Suprapubic skin (tissue), 4 donors: ENCODE measurements at regions not wholly inside any gene's neighbourhood (a gene's known extent, or its start where the extent isn't known, plus 50 kb on each side); places are given as distances from the start of the nearest gene placed in this dataset.

Experiments used
- DNase-seq, 2 donors: peaks; one replicate each; pipeline ENCODE4 v3.0.0-alpha.2; 2019; ENCODE audit warnings: low spot score in 2 of 2
- H3K27ac ChIP-seq: fragments of 200-600 bp; sonication (generic); one replicate; pipeline ENCODE4 v1.5.1; 2019
- H3K27me3 ChIP-seq: fragments of 200-600 bp; sonication (generic); one replicate; pipeline ENCODE4 v1.5.1; 2019
- H3K36me3 ChIP-seq: fragments of 200-600 bp; sonication (generic); one replicate; pipeline ENCODE4 v1.5.1; 2019
- H3K4me1 ChIP-seq: fragments of 200-600 bp; sonication (generic); one replicate; pipeline ENCODE4 v1.5.1; 2019
- H3K4me3 ChIP-seq: fragments of 200-600 bp; sonication (generic); one replicate; pipeline ENCODE4 v1.5.1; 2019; ENCODE audit warnings: mild to moderate bottlenecking
- H3K9me3 ChIP-seq: fragments of 200-600 bp; sonication (generic); one replicate; pipeline ENCODE4 v1.5.1; 2019
- EP300 ChIP-seq: sonication (generic); formaldehyde crosslinking; IDR thresholded peaks from one replicate; pipeline ENCODE4 v1.6.1; 2017; ENCODE audit warnings: antibody characterized with exemption
- POLR2A ChIP-seq, 2 donors: fragments of 450-650 bp; IDR thresholded peaks; one replicate each; pipeline ENCODE4 v1.6.1; 2017; ENCODE audit warnings: antibody characterized with exemption in 2 of 2, mild to moderate bottlenecking in 2 of 2, moderate library complexity in 2 of 2
- POLR2AphosphoS5 ChIP-seq, 3 donors: sonication (generic); formaldehyde crosslinking; IDR thresholded peaks; one replicate each; pipeline ENCODE4 v1.6.1; 2017; ENCODE audit warnings: antibody characterized with exemption in 3 of 3
- WGBS: methylation state at CpG from one replicate; pipeline ENCODE4 v1.1.5; 2018; 5-methylcytosine and 5-hydroxymethylcytosine counted together
- TF ChIP-seq, protein P1 (sequence below), 2 donors: fragments of 200-600 bp in 1 of 2; fragments of 450-650 bp in 1 of 2; sonication (generic) in 1 of 2; IDR thresholded peaks; one replicate each; pipeline ENCODE4 v1.5.1; 2016 to 2019; ENCODE audit warnings: antibody characterized with exemption in 2 of 2, mild to moderate bottlenecking in 1 of 2, moderate library complexity in 1 of 2

DNA sequence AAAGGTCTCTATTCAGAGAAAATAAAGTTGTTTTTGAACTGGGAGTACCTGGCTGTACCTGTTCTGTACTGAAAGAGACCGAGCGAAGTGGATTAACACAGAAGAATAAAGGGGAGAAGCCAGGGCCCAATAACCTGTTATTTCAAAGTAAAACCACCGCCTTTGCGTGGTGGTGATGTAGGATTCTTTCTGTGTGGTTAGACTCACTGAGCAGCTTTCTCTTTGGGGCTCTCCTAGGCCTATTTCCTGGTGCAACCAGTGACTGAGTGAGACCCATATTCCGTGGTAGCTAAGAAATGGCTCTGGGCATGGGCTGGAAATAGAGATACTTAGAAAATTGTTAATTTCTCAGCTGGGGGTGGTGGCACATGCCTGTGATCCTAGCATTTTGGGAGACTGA, 99.9 kb downstream of the XCL2 start:
- DNase-seq: no peak
- no peak overlapping the region for H3K27ac ChIP-seq
- 67% methylated on average over 5 of the region's 5 CpGs for WGBS

DNA sequence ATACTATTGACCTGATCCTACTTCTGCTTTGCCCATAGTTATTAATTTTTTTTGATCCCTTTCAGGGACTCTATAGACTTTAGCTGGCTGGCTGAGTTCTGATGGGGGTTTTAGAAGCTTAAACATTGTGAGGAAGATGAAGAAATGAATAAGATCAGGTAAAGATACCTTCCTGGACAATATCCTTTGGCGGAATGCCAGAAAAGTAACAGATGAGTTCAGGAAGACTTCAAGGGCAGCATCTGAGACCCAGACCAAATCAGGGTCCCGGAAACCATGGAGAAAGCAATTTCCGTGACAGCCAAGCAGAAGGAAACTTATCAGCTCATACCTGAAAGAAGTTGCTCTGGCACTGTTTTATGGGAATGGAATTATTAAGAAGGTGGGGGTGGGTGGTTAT, 100.4 kb downstream of the XCL2 start:
- no peak for DNase-seq
- no peaks in the 10 kb centered on the region for H3K9me3 ChIP-seq
- no peak overlapping the region for H3K4me3 ChIP-seq
- TF ChIP-seq, protein P1, sequence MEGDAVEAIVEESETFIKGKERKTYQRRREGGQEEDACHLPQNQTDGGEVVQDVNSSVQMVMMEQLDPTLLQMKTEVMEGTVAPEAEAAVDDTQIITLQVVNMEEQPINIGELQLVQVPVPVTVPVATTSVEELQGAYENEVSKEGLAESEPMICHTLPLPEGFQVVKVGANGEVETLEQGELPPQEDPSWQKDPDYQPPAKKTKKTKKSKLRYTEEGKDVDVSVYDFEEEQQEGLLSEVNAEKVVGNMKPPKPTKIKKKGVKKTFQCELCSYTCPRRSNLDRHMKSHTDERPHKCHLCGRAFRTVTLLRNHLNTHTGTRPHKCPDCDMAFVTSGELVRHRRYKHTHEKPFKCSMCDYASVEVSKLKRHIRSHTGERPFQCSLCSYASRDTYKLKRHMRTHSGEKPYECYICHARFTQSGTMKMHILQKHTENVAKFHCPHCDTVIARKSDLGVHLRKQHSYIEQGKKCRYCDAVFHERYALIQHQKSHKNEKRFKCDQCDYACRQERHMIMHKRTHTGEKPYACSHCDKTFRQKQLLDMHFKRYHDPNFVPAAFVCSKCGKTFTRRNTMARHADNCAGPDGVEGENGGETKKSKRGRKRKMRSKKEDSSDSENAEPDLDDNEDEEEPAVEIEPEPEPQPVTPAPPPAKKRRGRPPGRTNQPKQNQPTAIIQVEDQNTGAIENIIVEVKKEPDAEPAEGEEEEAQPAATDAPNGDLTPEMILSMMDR (IDR thresholded peaks at IDR 0.05): no peak
- H3K4me1 ChIP-seq: peaks cover 5% of the 10 kb centered on the region
- H3K27me3 ChIP-seq: no peaks in the 10 kb centered on the region
- no peaks in the 10 kb centered on the region for H3K36me3 ChIP-seq
- WGBS: 91% methylated on average over 3 of the region's 3 CpGs
- H3K27ac ChIP-seq: no peak overlapping the region

More for the DNA sequence above, 99.9 kb downstream of the XCL2 start:
- TF ChIP-seq, protein P1 (IDR thresholded peaks at IDR 0.05): no peak
- TF ChIP-seq POLR2A (IDR thresholded peaks at IDR 0.05) (no peak), EP300 (no peak), POLR2AphosphoS5 (IDR thresholded peaks at IDR 0.05) (no peak)
- no peaks in the 10 kb centered on the region for H3K36me3 ChIP-seq
- H3K27me3 ChIP-seq: no peaks in the 10 kb centered on the region
- H3K4me3 ChIP-seq: no peak overlapping the region
- H3K9me3 ChIP-seq: no peaks in the 10 kb centered on the region
- H3K4me1 ChIP-seq: peaks cover 5% of the 10 kb centered on the region

DNA sequence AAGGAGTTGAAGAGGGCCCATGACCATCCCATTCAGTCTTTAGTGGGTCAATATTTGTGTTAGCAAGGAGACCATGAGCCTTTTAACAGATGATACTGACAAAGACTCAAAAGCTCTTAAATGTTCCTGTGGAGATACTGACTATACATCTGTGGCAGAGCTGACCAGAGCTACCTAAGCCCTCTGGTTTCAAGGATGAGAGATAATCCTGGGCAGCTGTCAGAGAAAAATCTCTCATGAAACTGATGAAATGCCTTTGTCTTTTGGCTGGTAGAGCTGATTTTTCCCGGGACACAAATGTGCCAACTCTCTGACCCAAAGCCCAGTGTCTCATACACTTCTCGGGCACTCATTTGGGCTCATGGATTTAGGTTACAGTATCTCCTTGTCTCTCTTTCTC, 100.9 kb downstream of the XCL2 start:
- Histone ChIP-seq H3K27ac (no peak overlapping the region), H3K4me1 (peaks cover 5% of the 10 kb centered on the region), H3K27me3 (no peaks in the 10 kb centered on the region), H3K4me3 (no peak overlapping the region), H3K36me3 (no peaks in the 10 kb centered on the region), H3K9me3 (no peaks in the 10 kb centered on the region)
- no peak for DNase-seq
- 98% methylated on average over 2 of the region's 2 CpGs for WGBS
- TF ChIP-seq, protein P1 (IDR thresholded peaks at IDR 0.05): no peak
- no peak for TF ChIP-seq POLR2AphosphoS5 (IDR thresholded peaks at IDR 0.05)
- TF ChIP-seq POLR2A (IDR thresholded peaks at IDR 0.05): no peak
- no peak for TF ChIP-seq EP300

DNA sequence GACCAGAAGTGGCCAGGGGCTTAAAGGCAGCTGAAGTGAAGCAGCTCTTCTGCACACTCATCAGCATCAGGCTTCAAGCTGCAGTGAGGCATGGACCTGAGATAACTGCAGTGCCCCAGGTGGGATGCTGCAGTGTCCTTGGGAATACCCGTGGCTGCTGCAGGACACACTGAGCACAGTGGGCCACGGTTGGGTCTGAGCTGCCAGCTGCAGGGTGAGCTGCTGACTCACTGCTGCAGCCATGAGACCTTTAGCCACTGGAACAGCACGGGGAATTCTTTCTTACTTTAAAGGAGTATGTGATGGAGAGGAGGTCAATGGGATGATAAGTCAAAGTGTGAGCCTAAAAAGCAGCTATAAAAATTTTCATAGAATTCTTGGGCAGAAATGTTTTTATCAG, 102.1 kb downstream of the XCL2 start:
- TF ChIP-seq EP300 (no peak), POLR2AphosphoS5 (IDR thresholded peaks at IDR 0.05) (no peak), POLR2A (IDR thresholded peaks at IDR 0.05) (no peak)
- TF ChIP-seq, protein P1 (IDR thresholded peaks at IDR 0.05): no peak
- Histone ChIP-seq H3K27ac (no peak overlapping the region), H3K4me3 (no peak overlapping the region), H3K9me3 (no peaks in the 10 kb centered on the region), H3K27me3 (no peaks in the 10 kb centered on the region), H3K36me3 (no peaks in the 10 kb centered on the region), H3K4me1 (peaks cover 5% of the 10 kb centered on the region)
- no peak for DNase-seq
- WGBS: 64% methylated on average over 3 of the region's 3 CpGs

DNA sequence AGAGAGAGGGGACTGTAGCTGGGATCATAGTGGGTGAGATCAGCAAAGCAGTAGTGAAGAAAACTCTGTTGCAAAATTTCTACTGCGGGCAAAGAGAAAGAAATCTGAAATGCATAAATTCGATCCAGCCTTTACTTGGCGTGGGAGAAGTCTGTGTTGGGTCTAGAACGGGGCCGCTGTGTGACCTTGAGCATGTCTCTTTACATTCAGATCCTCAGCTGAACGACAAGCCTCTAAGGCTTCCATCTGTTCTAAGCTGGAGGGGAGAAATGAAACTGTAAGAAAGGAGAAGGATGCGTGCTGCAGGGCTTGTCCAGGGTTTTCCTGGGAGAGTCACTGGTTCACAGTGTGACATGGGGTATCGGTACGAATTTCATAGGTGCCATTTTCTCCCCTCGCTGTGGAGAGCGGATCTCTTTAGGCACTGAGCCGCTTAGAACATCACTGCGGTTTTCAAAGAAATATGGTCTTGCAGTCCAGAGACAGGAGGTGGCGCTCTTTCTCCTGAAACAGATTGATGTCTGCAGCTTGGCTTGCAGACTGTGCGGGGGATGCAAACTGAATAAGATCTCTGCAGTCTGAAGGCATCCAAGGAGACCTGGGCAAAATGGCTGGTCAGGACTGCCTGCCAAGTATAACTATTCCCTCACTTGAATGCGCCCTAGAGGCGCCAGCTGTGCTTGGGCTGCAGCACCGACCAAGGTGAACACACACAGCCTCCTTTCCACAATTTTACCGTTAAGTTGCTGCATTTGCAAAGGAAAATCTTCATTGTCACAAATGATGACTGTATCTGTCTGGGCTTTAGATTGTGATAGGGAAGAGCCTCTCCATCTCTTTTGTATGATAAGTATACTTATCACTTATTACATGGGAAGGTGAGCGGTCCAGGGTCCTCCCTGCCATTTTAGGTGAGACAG, 104.1 kb downstream of the XCL2 start:
- Histone ChIP-seq H3K36me3 (no peaks in the 10 kb centered on the region), H3K9me3 (no peaks in the 10 kb centered on the region), H3K27ac (no peak overlapping the region), H3K4me1 (peaks cover 5% of the 10 kb centered on the region), H3K27me3 (no peaks in the 10 kb centered on the region), H3K4me3 (peak overlapping the region; percentile 30)
- 46% methylated on average over 20 of the region's 20 CpGs for WGBS
- no peak for TF ChIP-seq EP300
- TF ChIP-seq, protein P1 (IDR thresholded peaks at IDR 0.05): peak; percentile 49 to 62
- peak; percentile 78 to 83 for DNase-seq
